ENCODE measurements at regions not wholly inside any gene's neighbourhood (a gene's known extent, or its start where the extent isn't known, plus 50 kb on each side); places are given as distances from the start of the nearest gene placed in this dataset.

DNA sequence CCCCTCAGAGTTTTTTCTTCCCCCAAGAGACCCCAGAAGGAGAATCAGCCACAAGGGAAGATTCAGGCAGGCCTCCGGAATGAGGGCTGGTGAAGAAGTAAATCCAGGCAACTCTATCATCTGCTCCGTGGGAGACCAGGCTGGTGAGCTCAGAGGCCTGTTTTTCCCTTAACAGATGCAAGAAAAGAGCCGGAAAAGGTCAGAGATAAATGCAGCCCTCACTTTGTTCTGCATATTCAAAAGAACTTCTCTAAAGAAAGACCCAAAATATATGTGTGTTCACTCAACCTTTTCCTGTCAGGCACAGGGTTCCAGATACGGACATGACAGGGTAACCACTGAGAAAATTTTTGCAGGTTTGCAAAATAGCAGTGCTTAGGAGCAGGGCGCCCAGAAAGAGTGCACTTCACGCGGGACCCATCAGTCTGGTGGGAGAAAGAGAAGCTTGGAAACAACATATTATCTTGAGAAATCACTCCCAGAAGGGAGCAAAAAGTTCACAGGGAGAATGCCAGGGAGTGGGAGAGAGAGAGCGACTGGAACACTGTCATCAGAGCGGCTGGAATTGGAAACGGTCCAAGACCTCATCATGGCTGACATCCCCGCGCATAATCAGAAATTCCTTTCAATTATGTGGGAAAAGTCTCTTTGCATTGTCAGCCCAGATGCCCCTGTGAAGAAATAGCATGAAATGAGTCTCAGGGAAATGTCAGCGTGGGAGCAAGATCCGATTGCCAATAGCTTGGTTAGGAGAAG lies 244.8 kb upstream of the SLC14A2 start:
- POLR2A ChIA-PET: no interaction called here
- no peak for DNase-seq (ENCODE audit: low read depth, low spot score)
- no peak for TF ChIP-seq EGR1 (IDR thresholded peaks at IDR 0.05; ENCODE audit: borderline replicate concordance in 1 of 2, low read depth in 2 of 2, low read length in 2 of 2)
- Histone ChIP-seq H3K9me3 (replicated peaks; ENCODE audit: control insufficient read depth, insufficient read depth, low read length) (no peaks in the 10 kb centered on the region), H2AFZ (ENCODE audit: control insufficient read depth, low read depth, low read length) (no peak overlapping the region), H3K79me2 (ENCODE audit: control insufficient read depth, insufficient read depth, low read length) (no peaks in the 10 kb centered on the region), H3K9ac (ENCODE audit: control insufficient read depth, insufficient read depth, low read length) (no peak overlapping the region), H3K4me2 (ENCODE audit: control insufficient read depth, insufficient read depth) (no peak overlapping the region), H3K27me3 (replicated peaks in 1 of 2; ENCODE audit: control insufficient read depth in 2 of 2, insufficient read depth in 2 of 2, low read length in 1 of 2) (peaks cover 0 to 3% of the 10 kb centered on the region in 2 experiments; a peak in 2 of 4 replicates), H3K4me3 (no peak overlapping the region), H3K36me3 (ENCODE audit: control insufficient read depth in 2 of 2, insufficient read depth in 2 of 2, low read length in 1 of 2) (no peaks in the 10 kb centered on the region), H3K4me1 (ENCODE audit: control insufficient read depth, insufficient read depth, low read length) (no peaks in the 10 kb centered on the region), H3K27ac (ENCODE audit: control insufficient read depth, insufficient read depth) (no peak overlapping the region), H4K20me1 (ENCODE audit: control insufficient read depth, insufficient read depth) (no peaks in the 10 kb centered on the region)
- intact Hi-C loops (cut with micrococcal nuclease; ENCODE audit: unreplicated experiment): no loop called here
- SMC1A ChIA-PET (ENCODE audit: uncharacterized antibody, unreplicated experiment): interaction anchor here (1.6 kb wide), 1 partner anchor 14 kb away, joined by 5 read pairs; no protein-coding TSS in a partner anchor
- in situ Hi-C loops (cut with MboI): loop anchor here (10.0 kb wide), 1 partner anchor 1236 kb away; no protein-coding TSS in a partner anchor
- FAIRE-seq: no peak
- RAD21 ChIA-PET (ENCODE audit: unreplicated experiment): no interaction called here
- 29% methylated on average over 14 of the region's 14 CpGs for WGBS (ENCODE audit: insufficient coverage, insufficient replicate concordance, low lambda C conversion rate, missing lambda C conversion rate)
- ATAC-seq: no peak
- CTCF ChIA-PET: interaction anchor here (1.4 to 2.1 kb wide), 2 partner anchors 14 to 16 kb away, joined by 4 to 6 read pairs; no protein-coding TSS in a partner anchor
- no TSS peak for BruUV-seq (replicated peaks)

DNA sequence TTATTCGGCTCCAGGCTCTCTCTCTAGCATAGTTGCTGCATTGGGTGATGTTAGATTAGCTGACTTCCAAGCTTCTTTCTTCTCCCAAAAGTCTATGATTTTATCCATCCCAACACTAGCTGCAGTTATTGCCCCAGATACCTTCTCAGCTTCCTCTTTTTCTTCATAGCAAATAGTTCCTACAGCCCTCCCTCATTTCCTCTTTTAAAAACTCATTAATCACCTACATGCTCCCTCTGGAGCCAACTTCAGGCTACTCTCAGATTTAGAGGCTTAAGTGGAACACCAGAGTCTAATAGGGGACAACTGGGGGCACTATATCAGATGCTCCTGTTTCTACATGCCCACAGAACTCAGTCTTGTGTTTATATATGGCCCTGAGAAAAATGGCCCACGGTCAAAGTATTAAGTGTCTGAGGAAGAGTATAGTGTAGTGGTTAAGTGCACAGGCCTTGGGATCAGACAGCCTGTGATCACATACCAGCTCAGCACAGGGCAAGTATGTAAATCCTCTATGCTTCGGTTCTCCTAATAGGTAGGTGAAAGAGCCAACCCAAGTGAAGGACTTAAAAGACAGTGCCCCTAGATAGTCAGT lies 241.9 kb upstream of the SLC14A2 start:
- no peak overlapping the region for H3K9ac ChIP-seq (ENCODE audit: control insufficient read depth, insufficient read depth, low read length)
- in situ Hi-C loops (cut with MboI): loop anchor here (10.0 kb wide), 1 partner anchor 1239 kb away; no protein-coding TSS in a partner anchor
- H3K4me1 ChIP-seq (ENCODE audit: control insufficient read depth, insufficient read depth, low read length): no peaks in the 10 kb centered on the region
- CTCF ChIA-PET: interaction anchor here (0.8 kb wide), 1 partner anchor 11 kb away, joined by 3 read pairs; no protein-coding TSS in a partner anchor
- TF ChIP-seq CHD2 (IDR thresholded peaks at IDR 0.05; ENCODE audit: borderline replicate concordance, low read depth, low read length): no peak
- TF ChIP-seq SMC3 (IDR thresholded peaks at IDR 0.05; ENCODE audit: borderline replicate concordance, low read length): no peak
- no peak for TF ChIP-seq TBL1XR1 (IDR thresholded peaks at IDR 0.05; ENCODE audit: low read depth, low read length)
- no peak for TF ChIP-seq SIX5 (IDR thresholded peaks at IDR 0.05; ENCODE audit: low read depth, low read length, severe bottlenecking)
- TF ChIP-seq SREBF2 (IDR thresholded peaks at IDR 0.05; ENCODE audit: low read length): no peak
- RAD21 ChIA-PET (ENCODE audit: unreplicated experiment): no interaction called here
- no peak for ATAC-seq
- FAIRE-seq: no peak
- no peak overlapping the region for H3K4me3 ChIP-seq
- H3K9me3 ChIP-seq (replicated peaks; ENCODE audit: control insufficient read depth, insufficient read depth, low read length): no peaks in the 10 kb centered on the region
- no peaks in the 10 kb centered on the region for H3K79me2 ChIP-seq (ENCODE audit: control insufficient read depth, insufficient read depth, low read length)
- intact Hi-C loops (cut with micrococcal nuclease; ENCODE audit: unreplicated experiment): no loop called here
- no peak overlapping the region for H2AFZ ChIP-seq (ENCODE audit: control insufficient read depth, low read depth, low read length)
- WGBS (ENCODE audit: insufficient coverage, insufficient replicate concordance, low lambda C conversion rate, missing lambda C conversion rate): 1% methylated on average over 3 of the region's 3 CpGs
- no TSS peak for BruUV-seq (replicated peaks)
- no peak overlapping the region for H3K4me2 ChIP-seq (ENCODE audit: control insufficient read depth, insufficient read depth)
- no peaks in the 10 kb centered on the region for H3K36me3 ChIP-seq (ENCODE audit: control insufficient read depth in 2 of 2, insufficient read depth in 2 of 2, low read length in 1 of 2)
- no peaks in the 10 kb centered on the region; a peak in 1 of 4 replicates for H3K27me3 ChIP-seq (replicated peaks in 1 of 2; ENCODE audit: control insufficient read depth in 2 of 2, insufficient read depth in 2 of 2, low read length in 1 of 2)
- H4K20me1 ChIP-seq (ENCODE audit: control insufficient read depth, insufficient read depth): no peaks in the 10 kb centered on the region
- no peak overlapping the region for H3K27ac ChIP-seq (ENCODE audit: control insufficient read depth, insufficient read depth)
- SMC1A ChIA-PET (ENCODE audit: uncharacterized antibody, unreplicated experiment): no interaction called here
- POLR2A ChIA-PET: no interaction called here
- DNase-seq (ENCODE audit: low read depth, low spot score): no peak

All from GM12878 (cell line).